Body of pancreas (tissue), 4 donors: ENCODE measurements at regions not wholly inside any gene's neighbourhood (a gene's known extent, or its start where the extent isn't known, plus 50 kb on each side); places are given as distances from the start of the nearest gene placed in this dataset.

Experiments used
- ATAC-seq: fragments of 150-250 bp; one replicate; pipeline ENCODE4 v1.9.1; 2016
- DNase-seq, 4 donors: peaks; one replicate each; pipeline ENCODE4 v3.0.0-alpha.2; 2019
- H3K27ac ChIP-seq, 4 donors: fragments of 200-600 bp; sonication (generic); 1 replicate in 3 of 4; 2 replicates in 1 of 4; pipeline versions ENCODE4 v1.5.1 to v1.6.1; 2016 to 2019; ENCODE audit warnings: mild to moderate bottlenecking in 1 of 4, mixed read lengths in 1 of 4, moderate library complexity in 1 of 4
- H3K27me3 ChIP-seq, 2 donors: fragments of 200-600 bp; sonication (generic); one replicate each; pipeline ENCODE4 v1.6.0; 2016; ENCODE audit warnings: mild to moderate bottlenecking in 1 of 2
- H3K36me3 ChIP-seq, 2 donors: fragments of 200-600 bp; sonication (generic); replicated peaks in 1 of 2; 2 replicates each; pipeline ENCODE4 v1.5.1; 2016; ENCODE audit warnings: low read depth in 2 of 2; ENCODE audit not compliant: insufficient read depth in 1 of 2
- H3K4me1 ChIP-seq: fragments of 200-600 bp; sonication (generic); one replicate; pipeline ENCODE4 v1.6.0; 2016
- H3K4me3 ChIP-seq, 2 donors: fragments of 200-600 bp; sonication (generic); 1 replicate in 1 of 2; 2 replicates in 1 of 2; pipeline ENCODE4 v1.5.1; 2016 to 2019
- H3K9me3 ChIP-seq, 3 donors: fragments of 200-600 bp; sonication (generic); 1 replicate in 2 of 3; 2 replicates in 1 of 3; pipeline ENCODE4 v1.5.1; 2016
- POLR2A ChIP-seq, 3 donors: fragments of 450-650 bp; IDR thresholded peaks; one replicate each; pipeline ENCODE4 v1.6.1; 2016; ENCODE audit warnings: antibody characterized with exemption in 3 of 3, mild to moderate bottlenecking in 2 of 3
- WGBS, 2 donors: methylation state at CpG; one replicate each; pipeline ENCODE4 v1.1.5; 2017; 5-methylcytosine and 5-hydroxymethylcytosine counted together
- intact Hi-C: fragments of 100-400 bp; cut with DNase I; formaldehyde crosslinking; loops from one replicate; pipeline ENCODE4 v1.15.1; 2023
- TF ChIP-seq, protein P1 (sequence below), 7 experiments: fragments of 450-650 bp in 4 of 7; fragments of 200-600 bp in 3 of 7; sonication (generic) in 3 of 7; IDR thresholded peaks; one replicate each; pipeline ENCODE4 v1.5.1; 2016 to 2019; ENCODE audit warnings: antibody characterized with exemption in 7 of 7

DNA sequence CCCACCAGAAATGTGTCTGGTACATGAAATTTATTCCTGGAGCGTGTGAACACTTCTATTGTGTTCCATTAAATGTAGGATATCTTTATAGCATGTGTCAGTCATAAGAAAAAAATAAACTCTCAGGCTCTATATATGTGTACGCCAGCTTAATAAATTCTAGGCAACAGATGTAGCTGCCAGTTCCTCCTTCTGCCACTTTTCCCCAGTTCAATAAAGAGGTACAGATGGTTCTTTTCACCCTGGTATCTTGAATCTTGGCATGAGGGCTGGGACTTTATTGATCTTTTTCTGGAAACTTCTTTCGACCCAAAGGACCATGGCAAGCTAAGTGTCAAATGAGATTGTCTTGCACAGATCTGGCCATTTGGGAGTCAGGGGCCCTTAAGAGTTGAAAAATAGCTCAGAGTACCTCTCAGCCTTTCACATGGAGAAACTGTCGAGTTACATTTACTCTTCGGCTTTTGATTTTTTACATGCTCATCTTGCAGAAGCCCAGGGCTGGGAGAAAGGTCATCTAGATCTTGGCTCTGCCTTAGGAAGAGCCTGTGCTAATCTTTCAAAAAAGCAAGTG, 240.9 kb downstream of the DOK5 start:
- Histone ChIP-seq H3K27ac (peak overlapping the region; percentile 21 to 71 (median 46)), H3K4me3 (no peak overlapping the region), H3K9me3 (no peaks in the 10 kb centered on the region), H3K36me3 (no peaks in the 10 kb centered on the region), H3K4me1 (peaks cover 60% of the 10 kb centered on the region), H3K27me3 (no peaks in the 10 kb centered on the region)
- peak; percentile 21 to 56 (median 31) for DNase-seq
- 21 to 33% methylated on average over 5 of the region's 5 CpGs for WGBS, 2 donors
- TF ChIP-seq POLR2A (IDR thresholded peaks at IDR 0.05): no peak
- TF ChIP-seq, protein P1, sequence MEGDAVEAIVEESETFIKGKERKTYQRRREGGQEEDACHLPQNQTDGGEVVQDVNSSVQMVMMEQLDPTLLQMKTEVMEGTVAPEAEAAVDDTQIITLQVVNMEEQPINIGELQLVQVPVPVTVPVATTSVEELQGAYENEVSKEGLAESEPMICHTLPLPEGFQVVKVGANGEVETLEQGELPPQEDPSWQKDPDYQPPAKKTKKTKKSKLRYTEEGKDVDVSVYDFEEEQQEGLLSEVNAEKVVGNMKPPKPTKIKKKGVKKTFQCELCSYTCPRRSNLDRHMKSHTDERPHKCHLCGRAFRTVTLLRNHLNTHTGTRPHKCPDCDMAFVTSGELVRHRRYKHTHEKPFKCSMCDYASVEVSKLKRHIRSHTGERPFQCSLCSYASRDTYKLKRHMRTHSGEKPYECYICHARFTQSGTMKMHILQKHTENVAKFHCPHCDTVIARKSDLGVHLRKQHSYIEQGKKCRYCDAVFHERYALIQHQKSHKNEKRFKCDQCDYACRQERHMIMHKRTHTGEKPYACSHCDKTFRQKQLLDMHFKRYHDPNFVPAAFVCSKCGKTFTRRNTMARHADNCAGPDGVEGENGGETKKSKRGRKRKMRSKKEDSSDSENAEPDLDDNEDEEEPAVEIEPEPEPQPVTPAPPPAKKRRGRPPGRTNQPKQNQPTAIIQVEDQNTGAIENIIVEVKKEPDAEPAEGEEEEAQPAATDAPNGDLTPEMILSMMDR (IDR thresholded peaks at IDR 0.05): peak in 1 of 7 experiments; percentile 1
- intact Hi-C loops: no loop called here
- ATAC-seq: peak; percentile 75

DNA sequence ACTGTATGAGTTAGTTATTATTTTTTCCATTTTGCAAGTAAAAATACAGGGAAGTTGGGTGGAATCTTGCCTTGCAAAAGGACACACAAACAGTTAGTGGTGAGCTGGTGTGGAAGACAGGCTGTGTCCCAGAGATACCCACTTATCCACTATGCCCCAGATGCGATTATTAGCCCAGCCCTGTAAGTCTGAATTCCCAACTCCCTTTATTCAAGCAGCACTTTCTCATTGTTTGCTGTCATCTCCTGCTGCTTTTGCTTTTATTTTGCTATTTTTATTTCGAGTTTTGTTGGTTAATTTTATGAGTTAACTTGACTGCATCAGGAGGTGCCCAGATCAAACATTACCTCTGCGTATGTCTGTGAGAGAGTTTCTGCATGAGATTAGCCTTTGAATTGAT, 239.4 kb downstream of the DOK5 start:
- DNase-seq (no peak), ATAC-seq (no peak)
- intact Hi-C loops: no loop called here
- 24 to 37% methylated on average over 3 of the region's 3 CpGs for WGBS, 2 donors
- peaks cover 60% of the 10 kb centered on the region for H3K4me1 ChIP-seq
- TF ChIP-seq, protein P1 (IDR thresholded peaks at IDR 0.05): no peak
- no peak for TF ChIP-seq POLR2A (IDR thresholded peaks at IDR 0.05)
- H3K36me3 ChIP-seq: no peaks in the 10 kb centered on the region
- H3K9me3 ChIP-seq: no peaks in the 10 kb centered on the region
- H3K27me3 ChIP-seq: no peaks in the 10 kb centered on the region
- H3K4me3 ChIP-seq: no peak overlapping the region
- H3K27ac ChIP-seq: peak overlapping the region in 3 of 4 donors; percentile 33 to 71 (median 59)

- no peaks in the 10 kb centered on the region for H3K36me3 ChIP-seq
- no peaks in the 10 kb centered on the region for H3K27me3 ChIP-seq
- WGBS, 2 donors: 26 to 29% methylated on average over 4 of the region's 4 CpGs
- ATAC-seq (peak; percentile 75), DNase-seq (peak in 2 of 4 donors; percentile 20 to 56)
- peak overlapping the region in 2 of 4 donors; percentile 65 to 71 for H3K27ac ChIP-seq
- no peaks in the 10 kb centered on the region for H3K9me3 ChIP-seq
- intact Hi-C loops: no loop called here
- peaks cover 57% of the 10 kb centered on the region for H3K4me1 ChIP-seq
- TF ChIP-seq, protein P1 (IDR thresholded peaks at IDR 0.05): no peak
- peak in 2 of 3 donors; percentile 12 to 20 for TF ChIP-seq POLR2A (IDR thresholded peaks at IDR 0.05)
- no peak overlapping the region for H3K4me3 ChIP-seq
Measured at GRCh38 chr20:54713727-54714126, 238.3 kb downstream of the DOK5 start.

- intact Hi-C loops: no loop called here
- 78 to 87% methylated on average over 4 of the region's 4 CpGs for WGBS, 2 donors
- no peak for DNase-seq
Measured at GRCh38 chr20:54711071-54711470, 235.7 kb downstream of the DOK5 start.

More at GRCh38 chr20:54711071-54711470, 235.7 kb downstream of the DOK5 start:
- H3K4me3 ChIP-seq: no peak overlapping the region
- TF ChIP-seq, protein P1 (IDR thresholded peaks at IDR 0.05): no peak
- TF ChIP-seq POLR2A (IDR thresholded peaks at IDR 0.05): no peak
- no peaks in the 10 kb centered on the region for H3K9me3 ChIP-seq
- no peak for ATAC-seq
- H3K27ac ChIP-seq: no peak overlapping the region
- H3K4me1 ChIP-seq: peaks cover 34% of the 10 kb centered on the region
- no peaks in the 10 kb centered on the region for H3K36me3 ChIP-seq
- H3K27me3 ChIP-seq: no peaks in the 10 kb centered on the region
